ENCODE measurements at regions not wholly inside any gene's neighbourhood (a gene's known extent, or its start where the extent isn't known, plus 50 kb on each side); places are given as distances from the start of the nearest gene placed in this dataset.

GRCh38 chr4:17273047-17273446 lies 238.8 kb downstream of the QDPR start:
- TF ChIP-seq CTCF (conservative IDR thresholded peaks at IDR 0.05), result no peak
- no peak for TF ChIP-seq EZH2 (IDR thresholded peaks at IDR 0.05; ENCODE audit: low read depth)
